ENCODE measurements at regions not wholly inside any gene's neighbourhood (a gene's known extent, or its start where the extent isn't known, plus 50 kb on each side); places are given as distances from the start of the nearest gene placed in this dataset.

- TF ChIP-seq EZH2phosphoT487 (IDR thresholded peaks at IDR 0.05; ENCODE audit: low read depth) (no peak), CTCF (IDR thresholded peaks at IDR 0.05; ENCODE audit: low read depth, low read length) (no peak)
Measured at GRCh38 chr21:43304621-43305335, 122.2 kb downstream of the SIK1 start.
